HUES64 (cell line): ENCODE measurements at regions not wholly inside any gene's neighbourhood (a gene's known extent, or its start where the extent isn't known, plus 50 kb on each side); places are given as distances from the start of the nearest gene placed in this dataset.

ENCODE experiments used
- H3K27ac ChIP-seq: 2 replicates; pipeline ENCODE4 v1.7.0; 2013; ENCODE audit warnings: low read depth, low read length, inconsistent platforms
- H3K27me3 ChIP-seq: 2 replicates; pipeline ENCODE4 v1.6.1; 2013; ENCODE audit warnings: mild to moderate bottlenecking, low read length; ENCODE audit not compliant: insufficient read depth
- H3K36me3 ChIP-seq: 2 replicates; pipeline ENCODE4 v1.6.1; 2013; ENCODE audit warnings: mild to moderate bottlenecking, low read length; ENCODE audit not compliant: insufficient read depth
- H3K4me1 ChIP-seq: 2 replicates; pipeline ENCODE4 v1.6.1; 2013; ENCODE audit warnings: mild to moderate bottlenecking, low read length, moderate library complexity; ENCODE audit not compliant: insufficient read depth
- H3K4me3 ChIP-seq: 2 replicates; pipeline ENCODE4 v1.5.1; 2013; ENCODE audit warnings: mild to moderate bottlenecking, low read length, moderate library complexity
- H3K9ac ChIP-seq: 2 replicates; pipeline ENCODE4 v1.6.1; 2013; ENCODE audit warnings: mild to moderate bottlenecking, low read depth, low read length
- H3K9me3 ChIP-seq: 2 replicates; pipeline ENCODE4 v1.6.1; 2013; ENCODE audit warnings: low read depth, low read length; ENCODE audit not compliant: insufficient read depth
- WGBS: fragments of 150-250, 120-280 bp; methylation state at CpG from one replicate; pipeline ENCODE4 v1.1.7; 2013; ENCODE audit warnings: missing lambda C conversion rate; 5-methylcytosine and 5-hydroxymethylcytosine counted together

- WGBS = 90% methylated on average over 2 of the region's 3 CpGs
- H3K9ac ChIP-seq = no peak overlapping the region
- no peaks in the 10 kb centered on the region for H3K27me3 ChIP-seq
- no peaks in the 10 kb centered on the region for H3K36me3 ChIP-seq
- no peaks in the 10 kb centered on the region for H3K9me3 ChIP-seq
- H3K4me1 ChIP-seq = no peaks in the 10 kb centered on the region
- H3K4me3 ChIP-seq = no peak overlapping the region
- no peak overlapping the region for H3K27ac ChIP-seq
These were observed 128.1 kb downstream of the MAF start for GRCh38 chr16:79472426-79472825.

- no peaks in the 10 kb centered on the region for H3K9me3 ChIP-seq
- no peaks in the 10 kb centered on the region for H3K36me3 ChIP-seq
- no peaks in the 10 kb centered on the region for H3K4me1 ChIP-seq
- H3K9ac ChIP-seq = no peak overlapping the region
- no peaks in the 10 kb centered on the region for H3K27me3 ChIP-seq
- WGBS = 95% methylated on average over 10 of the region's 10 CpGs
- no peak overlapping the region for H3K27ac ChIP-seq
- H3K4me3 ChIP-seq = no peak overlapping the region
These were observed 130.5 kb downstream of the MAF start for GRCh38 chr16:79469999-79470398.

GRCh38 chr16:79468631-79469030, 131.9 kb downstream of the MAF start:
- Histone ChIP-seq H3K4me1 (no peaks in the 10 kb centered on the region), H3K9ac (no peak overlapping the region), H3K36me3 (no peaks in the 10 kb centered on the region), H3K27ac (no peak overlapping the region), H3K27me3 (no peaks in the 10 kb centered on the region), H3K9me3 (no peaks in the 10 kb centered on the region), H3K4me3 (no peak overlapping the region)
- 95% methylated on average over 3 of the region's 4 CpGs for WGBS

- Histone ChIP-seq H3K4me1 (no peaks in the 10 kb centered on the region), H3K27me3 (no peaks in the 10 kb centered on the region), H3K4me3 (no peak overlapping the region), H3K27ac (no peak overlapping the region), H3K9ac (no peak overlapping the region), H3K36me3 (no peaks in the 10 kb centered on the region), H3K9me3 (no peaks in the 10 kb centered on the region)
- WGBS = 81% methylated on average over 10 of the region's 10 CpGs
These were observed 132.4 kb downstream of the MAF start for GRCh38 chr16:79468121-79468552.

- Histone ChIP-seq H3K4me3 (no peak overlapping the region), H3K36me3 (no peaks in the 10 kb centered on the region), H3K27ac (no peak overlapping the region), H3K9ac (no peak overlapping the region), H3K27me3 (no peaks in the 10 kb centered on the region), H3K9me3 (no peaks in the 10 kb centered on the region), H3K4me1 (no peaks in the 10 kb centered on the region)
- WGBS = 90% methylated on average over 2 of the region's 2 CpGs
These were observed 134.4 kb downstream of the MAF start for GRCh38 chr16:79466111-79466510.

- H3K27ac ChIP-seq = no peak overlapping the region
- WGBS = 98% methylated on average over 5 of the region's 5 CpGs
- no peaks in the 10 kb centered on the region for H3K4me1 ChIP-seq
- H3K9ac ChIP-seq = no peak overlapping the region
- H3K9me3 ChIP-seq = no peaks in the 10 kb centered on the region
- H3K36me3 ChIP-seq = no peaks in the 10 kb centered on the region
- H3K27me3 ChIP-seq = no peaks in the 10 kb centered on the region
- no peak overlapping the region for H3K4me3 ChIP-seq
These were observed 136.7 kb downstream of the MAF start for GRCh38 chr16:79463841-79464240.

GRCh38 chr16:79456036-79456435, 144.5 kb downstream of the MAF start:
- no peaks in the 10 kb centered on the region; the same call in 1 of the 2 replicates for H3K4me1 ChIP-seq
- 94% methylated on average over 4 of the region's 4 CpGs for WGBS
- H3K27me3 ChIP-seq = no peaks in the 10 kb centered on the region
- H3K4me3 ChIP-seq = no peak overlapping the region
- no peaks in the 10 kb centered on the region for H3K9me3 ChIP-seq
- no peaks in the 10 kb centered on the region for H3K36me3 ChIP-seq
- H3K27ac ChIP-seq = no peak overlapping the region
- H3K9ac ChIP-seq = no peak overlapping the region

GRCh38 chr16:79452671-79453070, 147.9 kb downstream of the MAF start:
- Histone ChIP-seq H3K9me3 (no peaks in the 10 kb centered on the region), H3K27ac (no peak overlapping the region), H3K4me3 (no peak overlapping the region), H3K9ac (no peak overlapping the region), H3K4me1 (no peaks in the 10 kb centered on the region; the same call in 1 of the 2 replicates), H3K27me3 (no peaks in the 10 kb centered on the region), H3K36me3 (no peaks in the 10 kb centered on the region)
- WGBS = 93% methylated on average over 8 of the region's 8 CpGs

GRCh38 chr16:79451196-79451816, 149.2 kb downstream of the MAF start:
- Histone ChIP-seq H3K36me3 (no peaks in the 10 kb centered on the region), H3K4me1 (no peaks in the 10 kb centered on the region; the same call in 1 of the 2 replicates), H3K9ac (no peak overlapping the region), H3K27me3 (no peaks in the 10 kb centered on the region), H3K27ac (no peak overlapping the region), H3K9me3 (no peaks in the 10 kb centered on the region), H3K4me3 (no peak overlapping the region)
- 79% methylated on average over 4 of the region's 4 CpGs for WGBS

- Histone ChIP-seq H3K9me3 (no peaks in the 10 kb centered on the region), H3K9ac (no peak overlapping the region), H3K36me3 (no peaks in the 10 kb centered on the region), H3K4me3 (no peak overlapping the region), H3K27ac (no peak overlapping the region), H3K4me1 (no peaks in the 10 kb centered on the region; the same call in 1 of the 2 replicates), H3K27me3 (no peaks in the 10 kb centered on the region)
- WGBS = 98% methylated on average over 5 of the region's 6 CpGs
These were observed 150.6 kb downstream of the MAF start for GRCh38 chr16:79449900-79450299.

GRCh38 chr16:79449067-79449769, 151.3 kb downstream of the MAF start:
- Histone ChIP-seq H3K4me1 (no peaks in the 10 kb centered on the region; the same call in 1 of the 2 replicates), H3K27me3 (no peaks in the 10 kb centered on the region), H3K9ac (no peak overlapping the region), H3K4me3 (no peak overlapping the region), H3K9me3 (no peaks in the 10 kb centered on the region), H3K27ac (no peak overlapping the region), H3K36me3 (no peaks in the 10 kb centered on the region)
- WGBS = 97% methylated on average over 10 of the region's 10 CpGs
